Glomerular endothelial cell (primary cell): ENCODE measurements at regions not wholly inside any gene's neighbourhood (a gene's known extent, or its start where the extent isn't known, plus 50 kb on each side); places are given as distances from the start of the nearest gene placed in this dataset.
"Not testable (repeated sequence)": the region's sequence is repeated elsewhere in the genome, so short reads cannot be mapped to it uniquely, and the experiment has no call there.

Experiments used
- DNase-seq: peaks from one replicate; pipeline ENCODE4 v3.0.0-alpha.2; 2011; ENCODE audit warnings: low read depth, low spot score; ENCODE audit errors: extremely low read depth

DNA sequence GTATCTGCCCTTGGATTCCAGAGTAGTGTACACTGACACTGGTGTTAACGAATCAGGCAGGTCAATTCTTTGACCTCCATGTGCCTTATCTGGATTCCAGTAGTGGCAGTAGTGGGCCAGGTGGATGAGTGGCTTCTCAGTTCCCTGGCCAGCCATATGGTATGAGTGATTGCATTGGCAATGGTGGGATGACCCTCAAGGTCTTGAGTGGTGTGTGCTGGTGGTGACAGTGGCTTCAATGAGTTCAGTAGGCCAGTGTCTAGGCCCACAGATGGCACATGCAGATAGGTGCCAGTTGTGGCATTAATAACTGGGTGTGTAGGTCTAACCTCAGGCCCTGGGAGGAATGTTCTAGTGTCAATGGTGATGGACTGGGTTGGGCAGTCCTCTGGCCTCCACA is 674.1 kb upstream of the NXPH2 start:
- no peak for DNase-seq

DNA sequence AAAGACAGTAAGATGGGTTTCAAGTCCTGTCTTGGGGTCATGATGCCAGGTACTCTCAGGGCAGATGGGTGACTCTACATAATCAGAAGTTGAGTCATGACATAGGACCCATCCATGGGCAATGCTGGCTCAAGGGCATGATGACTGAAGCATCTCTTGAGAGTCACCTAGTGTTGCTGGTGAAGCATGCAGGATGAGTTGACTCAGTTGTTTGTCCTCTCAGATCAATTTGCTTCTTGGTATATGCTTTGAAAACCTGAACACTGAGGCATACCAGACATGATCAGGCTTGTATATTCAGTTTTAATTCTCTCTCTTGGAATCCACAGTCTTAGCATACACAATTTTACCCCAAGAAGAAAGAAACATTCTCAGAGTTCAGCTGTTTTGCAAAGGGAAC is 658.9 kb upstream of the NXPH2 start:
- DNase-seq: no peak

GRCh38 chr2:139438478-139438877 is 658.3 kb upstream of the NXPH2 start:
- DNase-seq: no peak

DNA sequence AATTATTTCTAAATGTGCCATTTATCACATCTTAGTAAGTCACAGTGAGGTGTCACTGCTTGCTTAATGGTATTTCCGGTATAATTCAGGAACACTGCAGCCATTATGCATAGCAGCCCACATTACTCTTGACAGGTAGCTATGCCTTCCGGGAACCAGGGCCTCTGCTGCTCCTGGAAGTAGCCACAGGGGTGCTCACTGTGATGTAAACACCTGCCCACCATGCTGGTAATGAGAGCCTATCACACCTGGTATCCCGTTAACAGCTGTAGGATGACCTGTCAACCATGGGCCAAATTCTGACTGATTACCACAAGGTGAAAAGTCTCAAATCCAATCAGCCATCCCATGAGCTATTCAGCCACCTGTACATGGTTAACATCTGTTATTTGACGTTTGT is 647.0 kb upstream of the NXPH2 start:
- DNase-seq: no peak

DNA sequence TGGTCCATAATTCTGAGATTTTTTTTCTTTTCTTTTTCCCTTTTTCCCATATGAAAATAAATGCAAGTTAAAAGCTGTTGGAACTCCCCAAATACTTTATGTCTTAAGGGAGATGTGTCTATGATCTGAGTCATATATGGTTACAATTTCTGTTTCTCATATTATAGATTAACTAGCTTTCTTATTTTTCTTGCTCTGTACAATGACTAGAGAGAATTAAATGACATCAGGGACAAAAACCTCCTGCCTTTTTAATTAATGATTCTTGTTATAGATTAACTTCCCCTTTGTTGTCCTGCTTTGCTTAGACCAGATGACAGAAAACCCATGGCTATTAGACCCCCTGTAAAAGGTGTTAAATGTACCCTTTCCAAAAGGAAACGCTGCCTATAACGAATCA is 643.9 kb upstream of the NXPH2 start:
- no peak for DNase-seq

- DNase-seq: no peak
Observed at GRCh38 chr2:139411236-139411635, 631.0 kb upstream of the NXPH2 start.

DNA sequence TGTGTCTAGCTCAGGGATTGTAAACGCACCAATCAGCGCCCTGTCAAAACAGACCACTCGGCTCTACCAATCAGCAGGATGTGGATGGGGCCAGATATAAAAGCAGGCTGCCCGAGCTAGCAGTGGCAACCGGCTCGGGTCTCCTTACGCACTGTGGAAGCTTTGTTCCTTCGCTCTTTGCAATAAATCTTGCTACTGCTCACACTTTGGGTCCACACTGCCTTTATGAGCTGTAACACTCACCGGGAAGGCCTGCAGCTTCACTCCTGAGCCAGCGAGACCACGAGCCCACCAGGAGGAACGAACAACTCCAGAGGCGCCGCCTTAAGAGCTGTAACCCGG is 630.6 kb upstream of the NXPH2 start:
- DNase-seq: not testable (repeated sequence)

DNA sequence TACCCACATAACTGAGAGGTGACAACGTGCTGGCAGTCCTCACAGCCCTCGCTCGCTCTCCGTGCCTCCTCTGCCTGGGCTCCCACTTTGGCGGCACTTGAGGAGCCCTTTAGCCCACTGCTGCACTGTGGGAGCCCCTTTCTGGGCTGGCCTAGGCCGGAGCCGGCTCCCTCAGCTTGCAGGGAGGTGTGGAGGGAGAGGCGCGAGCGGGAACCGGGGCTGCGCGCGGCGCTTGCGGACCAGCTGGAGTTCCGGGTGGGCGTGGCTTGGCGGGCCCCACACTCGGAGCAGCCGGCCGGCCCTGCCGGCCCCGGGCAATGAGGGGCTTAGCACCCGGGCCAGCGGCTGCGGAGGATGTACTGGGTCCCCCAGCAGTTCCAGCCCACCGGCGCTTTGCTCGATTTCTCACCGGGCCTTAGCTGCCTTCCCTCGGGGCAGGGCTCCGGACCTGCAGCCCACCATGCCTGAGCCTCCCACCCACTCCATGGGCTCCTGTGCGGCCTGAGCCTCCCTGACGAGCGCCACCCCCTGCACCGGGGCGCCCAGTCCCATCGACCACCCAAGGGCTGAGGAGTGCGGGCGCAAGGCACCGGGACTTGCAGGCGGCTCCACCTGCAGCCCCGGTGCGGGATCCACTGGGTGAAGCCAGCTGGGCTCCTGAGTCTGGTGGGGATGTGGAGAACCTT is 630.1 kb upstream of the NXPH2 start:
- not testable (repeated sequence) for DNase-seq

DNA sequence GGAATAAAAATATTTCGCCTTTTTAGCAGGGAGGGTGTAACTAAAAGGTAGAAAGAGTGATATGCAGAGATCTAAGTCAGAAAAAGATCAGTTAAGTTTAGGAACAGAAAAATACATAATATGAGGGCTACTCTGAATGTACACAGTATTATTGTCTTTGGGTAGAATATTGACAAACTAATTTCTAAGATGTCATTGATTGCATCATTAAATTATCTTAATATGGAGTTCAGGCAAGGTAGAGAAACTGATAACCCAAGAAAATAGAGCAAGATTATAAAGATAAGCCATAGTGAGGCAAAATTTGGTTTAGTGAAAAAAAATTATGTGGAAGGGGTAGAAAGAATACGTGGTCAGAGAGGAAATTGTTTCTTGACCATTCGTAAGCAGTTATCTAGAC is 629.0 kb upstream of the NXPH2 start:
- DNase-seq: no peak

DNA sequence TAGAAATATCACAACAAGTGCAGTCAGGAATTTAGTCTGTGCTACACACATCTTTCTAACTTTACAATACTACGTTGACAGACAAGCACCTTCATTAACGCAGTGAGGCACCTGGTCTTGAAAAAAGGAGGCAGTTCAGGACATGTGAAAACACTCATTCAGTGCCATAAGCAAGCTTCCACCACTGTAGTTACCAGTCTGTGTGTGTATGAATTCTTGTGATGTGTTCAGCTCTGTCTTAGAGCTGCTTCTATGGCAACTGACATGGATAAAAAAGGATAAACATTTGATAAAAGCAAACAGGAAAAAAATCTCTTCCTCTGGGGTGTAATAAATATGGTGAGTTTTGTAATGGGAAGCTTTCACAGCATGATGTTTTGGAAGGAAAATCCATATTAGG is 623.8 kb upstream of the NXPH2 start:
- no peak for DNase-seq

DNA sequence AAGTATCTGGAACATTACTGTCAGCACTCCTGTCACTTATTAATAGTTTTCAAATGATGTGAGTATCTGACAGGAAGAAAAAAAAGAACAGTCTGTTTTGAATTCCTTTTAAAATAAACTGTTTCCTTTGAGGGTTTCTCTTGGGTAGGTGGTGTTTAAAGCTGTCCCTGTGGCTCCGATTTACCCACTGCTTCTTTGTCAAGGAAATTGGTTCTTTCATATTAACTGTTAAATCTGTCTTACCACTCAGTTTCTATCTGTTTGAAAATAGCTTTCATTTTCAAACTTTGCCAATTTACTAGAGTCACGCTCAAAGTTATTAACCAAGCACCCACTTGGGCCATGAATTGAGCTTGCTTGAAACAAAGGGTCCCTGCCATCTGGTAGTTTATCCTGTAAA is 614.6 kb upstream of the NXPH2 start:
- no peak for DNase-seq

- no peak for DNase-seq
Observed at GRCh38 chr2:139389391-139389790, 609.2 kb upstream of the NXPH2 start.

DNA sequence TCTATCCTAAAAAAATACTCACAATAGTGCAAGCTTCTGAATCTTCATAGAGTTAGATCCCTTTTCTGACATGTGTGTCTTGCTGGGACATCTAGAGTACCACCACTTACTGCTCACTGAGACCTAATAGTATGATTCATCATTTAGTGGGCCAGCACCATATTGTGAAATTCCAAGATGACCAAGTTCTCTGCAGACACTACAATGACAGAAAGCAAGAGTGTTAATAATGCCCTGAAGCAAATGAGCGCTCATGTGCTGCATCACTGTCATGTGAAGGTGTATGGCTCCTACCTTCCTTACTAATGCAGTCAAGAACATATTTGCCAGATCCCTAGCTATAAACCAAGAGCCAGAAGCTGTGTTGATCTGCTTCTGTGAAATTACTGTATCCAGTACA is 606.2 kb upstream of the NXPH2 start:
- no peak for DNase-seq

DNA sequence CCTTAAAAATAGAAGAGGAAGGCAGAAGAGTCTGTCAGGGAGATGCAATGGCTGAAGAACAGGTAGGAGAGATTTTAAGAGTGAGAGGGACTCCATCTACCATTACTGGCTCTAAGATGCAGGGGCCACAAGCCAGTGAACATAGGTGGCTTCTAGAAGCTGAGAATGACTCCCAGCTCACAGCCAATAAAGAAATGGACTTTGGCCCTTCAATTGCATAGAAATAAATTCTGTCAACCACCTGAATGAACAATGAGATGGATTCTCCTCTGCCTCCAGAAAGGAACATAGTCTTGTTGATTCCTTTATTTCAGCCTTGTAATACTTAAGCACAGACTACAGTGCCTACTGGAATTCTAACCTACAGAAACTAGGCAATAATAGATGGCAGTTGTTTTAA is 603.3 kb upstream of the NXPH2 start:
- no peak for DNase-seq

GRCh38 chr2:139380051-139380450 is 599.9 kb upstream of the NXPH2 start:
- no peak for DNase-seq

DNA sequence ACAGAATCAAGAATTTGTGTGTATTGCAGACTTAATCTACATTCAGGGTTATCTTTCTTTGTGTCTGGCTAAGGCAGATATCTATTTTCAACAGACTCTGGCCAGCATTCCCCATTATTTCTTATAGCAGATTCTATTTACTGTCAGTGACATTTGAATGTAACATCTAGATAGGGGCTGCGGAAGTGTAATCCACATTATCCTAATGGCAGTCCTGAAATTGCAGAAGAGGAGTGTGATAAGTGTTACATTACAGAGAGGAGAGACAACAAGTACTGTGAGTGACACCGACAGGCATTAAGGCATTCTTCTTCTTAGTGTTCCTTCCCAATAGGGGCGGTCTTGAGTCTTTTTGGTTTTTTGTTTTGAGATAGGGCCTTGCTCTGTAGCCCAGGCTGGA is 598.2 kb upstream of the NXPH2 start:
- DNase-seq: no peak

DNA sequence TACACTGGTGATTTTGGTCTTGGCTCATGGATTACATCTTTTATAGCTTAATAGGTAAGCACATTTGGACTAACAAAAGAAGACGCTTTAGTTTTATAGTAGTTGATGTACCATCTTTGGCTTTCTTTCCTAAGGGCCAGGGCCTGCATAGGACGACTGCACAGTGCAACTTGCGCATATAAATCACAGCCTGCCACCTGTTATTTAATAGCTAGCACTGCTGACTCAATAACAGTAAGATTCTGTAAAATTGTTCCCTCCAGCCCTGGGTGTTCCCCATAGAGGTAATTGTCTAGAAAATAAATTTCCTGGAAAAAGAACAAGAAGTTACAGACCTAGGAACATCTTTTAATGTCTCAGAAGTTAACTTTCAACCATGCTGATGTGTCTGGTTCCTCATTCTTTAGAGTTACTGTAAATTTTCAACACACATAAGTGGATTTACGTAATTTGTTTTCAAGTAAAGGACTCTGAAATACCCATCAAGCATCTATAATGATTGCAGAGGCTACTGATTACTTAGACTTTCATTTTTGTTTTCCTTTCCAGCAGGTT is 594.2 kb upstream of the NXPH2 start:
- DNase-seq: no peak

DNA sequence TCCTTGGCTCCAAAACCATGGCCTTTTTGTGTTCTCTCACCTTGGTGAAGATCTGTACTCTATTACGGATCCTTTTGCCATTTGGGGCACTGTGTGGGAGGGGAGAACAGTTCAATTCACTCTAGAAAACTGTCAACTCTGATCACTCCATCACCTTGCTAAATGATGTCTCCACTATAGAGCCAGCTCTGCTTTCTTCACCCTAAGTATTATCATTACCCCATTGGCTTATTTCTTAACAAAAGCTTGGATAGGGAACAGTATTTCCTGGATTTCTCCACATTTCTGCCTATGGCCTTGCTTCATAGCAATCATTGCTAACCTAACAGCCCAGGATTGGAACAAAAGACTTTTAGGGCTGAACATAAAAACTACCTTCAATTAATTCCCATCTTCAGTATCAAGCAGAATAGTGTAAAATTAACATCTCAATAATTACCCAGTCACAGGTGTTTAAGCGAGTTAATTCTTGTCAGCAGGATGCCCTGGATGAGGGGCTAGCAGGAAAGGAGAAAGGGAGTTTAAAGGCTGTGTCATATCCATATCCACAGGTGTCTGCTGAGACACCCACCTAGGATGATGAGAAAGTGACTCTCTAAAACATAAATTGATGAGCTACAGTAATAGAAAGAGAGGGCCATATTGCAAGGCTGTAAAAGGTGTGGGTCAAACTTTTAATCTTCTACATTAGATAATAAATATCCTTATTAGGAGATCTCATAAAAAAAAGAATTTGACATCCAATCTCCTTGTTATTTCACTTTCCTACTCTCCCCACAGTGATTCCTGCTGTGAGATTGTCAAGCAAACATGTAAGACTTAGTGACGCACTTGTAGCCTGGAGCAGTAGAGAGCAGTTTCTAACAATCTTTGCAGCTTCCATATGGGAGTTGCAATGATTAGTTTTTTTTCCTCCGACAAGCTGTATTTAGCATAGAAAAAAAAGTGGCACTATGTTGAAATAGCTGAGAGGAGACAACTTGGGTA is 589.5 kb upstream of the NXPH2 start:
- no peak for DNase-seq

DNA sequence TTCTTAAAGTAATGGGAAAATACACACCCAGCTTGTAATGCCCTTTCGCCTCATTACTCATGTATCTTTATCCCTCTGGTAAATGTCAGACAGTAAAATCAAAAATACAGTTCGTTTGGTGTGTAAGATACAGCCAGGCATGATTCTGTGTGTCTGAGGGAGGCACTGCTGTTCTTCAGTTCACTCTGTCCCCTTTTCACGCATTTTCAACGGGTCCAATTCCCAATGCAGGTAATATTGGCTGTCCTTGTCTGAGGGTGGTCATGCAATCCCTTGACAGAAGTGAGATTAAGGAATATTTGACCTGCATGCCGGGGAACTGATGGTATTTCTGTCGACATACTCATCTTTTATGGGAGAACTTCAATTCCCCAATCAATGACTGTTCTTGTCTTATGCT is 587.2 kb upstream of the NXPH2 start:
- no peak for DNase-seq

DNA sequence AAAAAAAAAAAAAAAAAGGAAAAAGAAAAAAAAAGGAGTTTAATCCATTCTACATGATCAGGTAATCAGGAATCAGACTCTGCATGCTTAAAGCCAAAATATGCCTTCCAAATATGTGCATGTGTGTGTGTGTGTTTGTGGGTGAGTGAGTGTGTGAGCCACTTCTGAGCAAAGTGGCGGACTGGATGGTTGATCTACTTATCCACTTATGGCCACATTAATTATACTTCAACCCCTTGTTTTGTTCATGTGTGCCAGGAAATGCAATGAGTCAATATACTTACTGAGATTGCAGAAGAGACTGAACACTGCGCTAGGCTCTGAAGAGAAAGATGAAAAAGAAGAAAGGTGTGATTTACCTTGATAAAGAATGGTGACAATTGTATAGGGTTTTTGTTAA is 586.5 kb upstream of the NXPH2 start:
- DNase-seq: no peak

- DNase-seq: no peak
Observed at GRCh38 chr2:139365189-139365588, 585.0 kb upstream of the NXPH2 start.

DNA sequence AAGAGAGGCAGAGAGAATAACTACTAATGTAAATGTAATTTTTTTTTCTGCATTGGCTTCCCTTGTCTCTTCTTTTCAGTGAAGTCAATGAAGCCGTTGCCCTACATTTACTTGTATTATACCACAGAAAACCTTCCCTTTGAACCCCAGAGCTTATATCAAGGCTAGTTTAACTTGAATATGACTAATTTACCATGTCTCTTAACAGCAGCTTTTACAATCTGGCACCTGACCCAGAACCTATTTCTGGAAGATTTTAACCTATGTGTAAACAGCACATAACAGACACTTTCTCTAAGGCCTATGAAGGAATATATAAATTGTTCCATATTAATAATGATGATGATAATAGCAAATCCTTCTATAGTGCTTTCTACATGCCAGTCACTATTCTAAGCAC is 580.5 kb upstream of the NXPH2 start:
- DNase-seq: no peak
